ENCODE measurements at regions not wholly inside any gene's neighbourhood (a gene's known extent, or its start where the extent isn't known, plus 50 kb on each side); places are given as distances from the start of the nearest gene placed in this dataset.

DNA sequence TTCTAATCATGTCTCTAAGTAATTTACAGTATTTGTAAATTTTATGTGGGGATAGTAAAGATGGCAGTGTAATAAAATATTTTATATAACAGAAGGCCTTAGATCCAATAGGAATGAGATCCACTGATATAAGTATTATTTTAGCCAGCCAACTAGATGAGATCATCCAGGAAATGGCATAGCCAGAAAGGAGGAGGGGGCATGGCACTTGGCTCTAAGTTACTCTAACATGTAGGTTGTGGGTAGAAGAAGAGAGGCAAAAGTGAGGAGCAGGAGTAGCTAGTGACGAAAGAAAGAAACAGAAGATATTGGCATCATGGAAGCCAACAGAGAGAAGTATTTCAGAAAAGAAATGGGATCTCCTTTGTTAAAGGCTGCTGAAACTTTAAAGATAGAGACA lies 426.1 kb downstream of the PTPRC start:
- no peak for TF ChIP-seq EZH2 (IDR thresholded peaks at IDR 0.05)
- no peak for TF ChIP-seq POLR2AphosphoS5 (IDR thresholded peaks at IDR 0.05; ENCODE audit: borderline replicate concordance, low read depth, low read length)

All from SK-N-MC (cell line).